ENCODE measurements at regions not wholly inside any gene's neighbourhood (a gene's known extent, or its start where the extent isn't known, plus 50 kb on each side); places are given as distances from the start of the nearest gene placed in this dataset.
"Not testable (repeated sequence)": the region's sequence is repeated elsewhere in the genome, so short reads cannot be mapped to it uniquely, and the experiment has no call there.

- no peak for DNase-seq (ENCODE audit: extremely low read depth, low read depth)
These were observed 91.5 kb upstream of the RGPD4 start for GRCh38 chr2:107735201-107735600.

GRCh38 chr2:107737756-107738155, 88.9 kb upstream of the RGPD4 start:
- DNase-seq (ENCODE audit: extremely low read depth, low read depth) = no peak

DNA sequence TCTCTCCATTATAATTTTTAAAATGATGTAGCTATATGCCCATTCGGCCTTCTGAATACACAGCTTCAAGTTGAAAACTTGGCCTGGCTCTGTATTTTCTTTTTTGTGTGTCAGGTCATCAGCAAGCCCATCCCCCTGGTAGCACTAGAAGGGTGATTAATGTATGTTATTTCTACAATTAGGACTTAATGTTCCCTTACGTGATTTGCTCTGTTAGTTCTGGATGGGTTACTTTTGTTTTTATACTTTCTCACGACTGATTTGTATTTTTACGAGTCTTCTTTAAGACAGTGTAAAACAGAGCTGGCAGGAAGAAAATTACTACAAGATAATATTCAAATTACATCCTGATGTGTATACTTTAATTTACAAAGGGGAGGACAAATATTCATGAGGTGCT, 88.4 kb upstream of the RGPD4 start:
- no peak for DNase-seq (ENCODE audit: extremely low read depth, low read depth)

GRCh38 chr2:107740300-107740699, 86.4 kb upstream of the RGPD4 start:
- DNase-seq (ENCODE audit: extremely low read depth, low read depth) = no peak

DNA sequence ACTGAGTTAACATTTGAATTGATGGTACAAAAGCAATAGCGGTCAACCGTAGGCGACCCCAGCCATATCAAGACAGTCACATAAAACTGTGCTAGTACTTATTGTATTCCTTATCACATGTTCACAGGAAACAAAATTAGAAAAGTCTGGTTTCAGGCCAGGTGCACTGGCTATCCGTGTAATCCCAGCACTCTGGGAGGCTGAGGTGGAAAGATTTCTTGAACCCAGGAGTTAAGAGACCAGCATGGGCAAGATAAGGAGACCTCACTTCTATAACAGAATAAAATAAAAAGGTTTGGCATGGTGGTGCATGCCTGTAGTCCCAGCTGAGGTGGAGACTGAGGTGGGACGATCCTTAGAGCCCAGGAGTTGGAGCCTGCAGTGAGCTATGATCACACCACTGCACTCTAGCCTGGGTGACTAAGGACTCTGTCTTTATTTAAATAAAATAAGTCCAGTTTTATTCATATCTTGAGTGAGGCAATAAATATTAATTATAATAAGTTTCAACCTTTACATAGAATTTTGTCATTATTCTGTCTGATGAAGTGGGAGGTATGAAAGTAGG, 84.1 kb upstream of the RGPD4 start:
- no peak for DNase-seq (ENCODE audit: extremely low read depth, low read depth)

DNA sequence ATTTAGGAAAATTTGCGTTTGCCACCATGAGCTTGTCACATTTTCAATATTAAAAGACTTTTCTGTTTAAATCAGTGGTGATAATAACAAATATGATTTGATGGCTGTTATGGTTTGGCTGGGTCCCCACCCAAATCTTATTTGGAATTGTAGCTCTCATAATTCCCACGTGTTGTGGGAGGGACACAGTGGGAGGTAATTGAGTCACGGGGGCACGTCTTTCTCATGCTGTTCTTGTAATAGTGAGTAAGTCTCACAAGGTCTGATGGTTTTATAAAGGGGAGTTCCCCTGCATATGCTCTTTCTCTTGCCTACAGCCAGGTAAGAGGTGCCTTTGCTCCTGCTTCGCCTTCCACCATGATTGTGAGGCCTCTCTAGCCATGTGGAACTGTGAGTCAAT, 83.4 kb upstream of the RGPD4 start:
- no peak for DNase-seq (ENCODE audit: extremely low read depth, low read depth)

GRCh38 chr2:107745100-107745499, 81.6 kb upstream of the RGPD4 start:
- no peak for DNase-seq (ENCODE audit: extremely low read depth, low read depth)

DNA sequence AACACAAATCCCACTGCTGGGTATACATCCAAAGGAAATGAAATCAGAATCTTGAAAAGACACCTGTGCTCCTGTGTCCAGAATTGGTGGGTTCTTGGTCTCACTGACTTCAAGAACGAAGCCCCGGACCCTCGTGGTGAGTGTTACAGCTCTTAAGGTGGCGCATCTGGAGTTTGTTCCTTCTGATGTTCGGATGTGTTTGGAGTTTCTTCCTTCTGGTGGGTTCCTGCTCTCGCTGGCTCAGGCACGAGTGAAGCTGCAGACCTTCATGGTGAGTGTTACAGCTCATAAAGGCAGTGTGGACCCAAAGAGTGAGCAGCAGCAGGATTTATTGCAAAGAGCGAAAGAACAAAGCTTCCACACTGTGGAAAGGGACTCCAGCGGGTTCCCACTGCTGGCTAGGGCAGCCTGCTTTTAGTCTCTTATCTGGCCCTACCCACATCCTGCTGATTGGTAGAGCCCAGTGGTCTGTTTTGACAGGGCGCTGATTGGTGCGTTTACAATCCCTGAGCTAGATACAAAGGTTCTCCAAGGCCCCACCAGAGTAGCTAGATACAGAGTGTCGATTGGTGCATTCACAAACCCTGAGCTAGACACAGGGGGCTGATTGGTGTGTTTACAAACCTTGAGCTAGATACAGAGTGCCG, 80.0 kb upstream of the RGPD4 start:
- not testable (repeated sequence) for DNase-seq (ENCODE audit: extremely low read depth, low read depth)

GRCh38 chr2:107747199-107747963, 79.3 kb upstream of the RGPD4 start:
- not testable (repeated sequence) for DNase-seq (ENCODE audit: extremely low read depth, low read depth)

DNA sequence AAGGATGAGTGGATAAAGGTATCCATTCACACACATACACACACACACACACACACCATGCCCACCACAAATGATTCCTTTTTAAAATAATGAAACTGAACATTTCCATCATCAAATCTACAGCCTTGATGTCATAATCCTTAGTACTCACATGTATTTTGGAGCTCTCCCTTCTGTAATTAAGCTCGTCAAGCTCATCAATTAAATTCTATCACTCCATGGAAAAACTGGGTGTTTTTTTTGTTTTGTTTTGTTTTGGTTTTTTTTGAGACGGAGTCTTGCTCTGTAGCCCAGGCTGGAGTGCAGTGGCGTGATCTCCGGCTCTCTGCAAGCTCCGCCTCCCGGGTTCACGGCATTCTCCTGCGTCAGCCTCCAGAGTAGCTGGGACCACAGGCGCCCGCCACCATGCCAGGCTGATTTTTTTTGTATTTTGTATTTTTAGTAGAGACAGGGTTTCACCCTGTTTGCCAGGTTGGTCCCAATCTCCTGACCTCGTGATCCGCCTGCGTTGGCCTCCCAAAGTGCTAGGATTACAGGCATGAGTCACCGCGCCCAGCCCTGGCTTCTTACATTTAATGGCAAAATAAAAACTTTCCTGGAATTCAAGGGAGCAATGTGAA, 78.6 kb upstream of the RGPD4 start:
- DNase-seq (ENCODE audit: extremely low read depth, low read depth) = no peak

DNA sequence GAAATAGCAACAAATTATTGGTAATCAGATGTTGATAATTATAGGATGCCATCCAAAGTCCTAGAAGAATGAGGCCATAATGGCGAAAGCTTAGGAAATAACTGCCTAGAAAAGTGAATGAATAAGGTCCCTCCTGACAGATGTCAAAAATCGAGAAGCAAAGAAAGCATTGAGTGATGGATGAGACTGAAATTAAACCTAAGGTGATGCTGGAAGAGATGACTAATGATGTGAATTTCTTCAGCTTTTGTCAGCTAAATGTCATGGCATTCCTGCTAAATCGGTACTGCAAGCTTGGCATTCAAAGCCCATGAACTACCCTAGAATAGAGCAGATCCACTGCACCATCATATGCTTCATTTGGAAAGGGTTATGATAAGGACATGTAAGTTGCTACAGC, 74.8 kb upstream of the RGPD4 start:
- no peak for DNase-seq (ENCODE audit: extremely low read depth, low read depth)

GRCh38 chr2:107753806-107754205, 72.9 kb upstream of the RGPD4 start:
- not testable (repeated sequence) for DNase-seq (ENCODE audit: extremely low read depth, low read depth)

DNA sequence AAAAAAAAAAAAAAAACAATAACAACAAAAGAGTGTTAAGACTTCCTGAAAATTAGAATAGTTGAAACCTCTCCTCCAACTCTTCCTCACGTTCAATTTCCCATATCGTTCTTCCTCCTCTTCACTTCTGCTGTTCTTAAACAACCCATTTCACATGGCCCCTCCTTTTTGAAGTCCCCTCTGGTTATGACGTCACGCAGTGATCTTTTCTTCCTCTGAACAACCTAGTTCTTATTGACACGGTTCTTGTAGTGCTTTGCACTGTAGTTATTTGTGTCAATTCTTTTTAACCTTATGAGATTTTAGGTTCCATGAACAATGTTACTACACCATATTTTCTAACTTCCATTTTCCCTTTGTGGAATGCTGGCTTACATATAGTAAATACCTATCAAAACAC, 69.5 kb upstream of the RGPD4 start:
- no peak for DNase-seq (ENCODE audit: extremely low read depth, low read depth)

DNA sequence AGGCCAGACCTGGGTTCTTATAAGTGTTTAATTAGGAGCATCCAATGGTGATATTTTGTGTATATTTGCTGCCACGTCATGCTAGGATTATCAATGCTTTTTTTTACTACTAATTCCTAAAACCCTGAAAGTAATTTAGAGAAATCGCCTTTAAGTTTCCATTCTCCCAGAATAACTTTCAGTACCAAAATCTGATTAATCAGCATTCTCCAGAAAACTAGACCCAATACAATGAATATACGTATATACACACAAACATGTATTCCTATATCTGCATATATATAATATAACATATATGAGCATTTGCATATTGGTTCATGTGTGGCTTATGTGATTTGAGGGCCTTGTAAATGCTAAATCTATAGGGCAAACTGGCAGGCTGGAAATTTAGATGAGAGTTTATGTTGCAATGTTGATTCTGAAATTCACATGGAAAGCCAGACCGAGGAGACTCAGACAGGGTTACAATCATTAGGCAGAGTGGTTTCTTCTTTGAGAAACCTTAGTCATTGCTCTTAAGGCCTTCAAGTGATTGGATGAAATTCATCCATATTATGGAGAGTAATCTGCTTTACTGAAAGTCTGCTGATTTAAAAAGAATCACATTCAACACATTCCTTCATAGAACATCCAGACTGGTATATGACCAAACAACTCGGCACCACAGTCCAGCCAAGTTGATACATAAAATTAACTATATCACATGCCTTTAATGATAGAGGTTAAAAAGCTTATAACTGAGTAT, 65.9 kb upstream of the RGPD4 start:
- DNase-seq (ENCODE audit: extremely low read depth, low read depth) = no peak

GRCh38 chr2:107772353-107772752, 54.3 kb upstream of the RGPD4 start:
- no peak for DNase-seq (ENCODE audit: extremely low read depth, low read depth)

GRCh38 chr2:107775211-107775610, 51.5 kb upstream of the RGPD4 start:
- no peak for DNase-seq (ENCODE audit: extremely low read depth, low read depth)

GRCh38 chr2:107775791-107776190, 50.9 kb upstream of the RGPD4 start:
- no peak for DNase-seq (ENCODE audit: extremely low read depth, low read depth)

- DNase-seq (ENCODE audit: extremely low read depth, low read depth) = no peak
These were observed 50.3 kb upstream of the RGPD4 start for GRCh38 chr2:107776362-107776761.
